SK-MEL-5 (cell line): ENCODE measurements at regions not wholly inside any gene's neighbourhood (a gene's known extent, or its start where the extent isn't known, plus 50 kb on each side); places are given as distances from the start of the nearest gene placed in this dataset.
"Not testable (repeated sequence)": the region's sequence is repeated elsewhere in the genome, so short reads cannot be mapped to it uniquely, and the experiment has no call there.

ENCODE experiments used
- DNase-seq: peaks from one replicate; pipeline ENCODE4 v3.0.0-alpha.2; 2016; ENCODE audit warnings: low read depth, low spot score
- in situ Hi-C: cut with HindIII; loops from 2 replicates; pipeline ENCODE4 v1.10.0; 2016; ENCODE audit warnings: low sequenced_read_pairs, high pct_unique_total_duplicates, low pct_unique_long_range_greater_than_20kb

DNA sequence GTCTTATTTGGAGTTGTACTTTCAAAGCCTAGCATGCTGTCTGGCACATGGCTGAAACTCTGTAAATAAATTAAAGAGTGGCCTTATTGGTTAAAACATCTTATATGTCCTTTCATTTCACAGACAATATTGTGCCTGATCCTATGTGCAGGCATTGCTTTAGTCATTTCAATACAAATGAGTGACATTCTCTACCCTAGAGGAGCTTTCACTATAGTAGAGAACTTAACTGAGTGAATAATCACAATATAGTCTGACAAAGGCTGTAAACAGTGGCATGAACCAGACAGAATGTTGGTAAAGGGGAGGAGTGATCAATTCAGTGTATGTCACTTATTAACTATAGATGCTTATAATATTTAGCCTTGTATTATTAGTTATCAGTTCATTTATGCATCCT is 481.8 kb downstream of the TFAP2B start:
- no peak for DNase-seq
- in situ Hi-C loops: no loop called here

DNA sequence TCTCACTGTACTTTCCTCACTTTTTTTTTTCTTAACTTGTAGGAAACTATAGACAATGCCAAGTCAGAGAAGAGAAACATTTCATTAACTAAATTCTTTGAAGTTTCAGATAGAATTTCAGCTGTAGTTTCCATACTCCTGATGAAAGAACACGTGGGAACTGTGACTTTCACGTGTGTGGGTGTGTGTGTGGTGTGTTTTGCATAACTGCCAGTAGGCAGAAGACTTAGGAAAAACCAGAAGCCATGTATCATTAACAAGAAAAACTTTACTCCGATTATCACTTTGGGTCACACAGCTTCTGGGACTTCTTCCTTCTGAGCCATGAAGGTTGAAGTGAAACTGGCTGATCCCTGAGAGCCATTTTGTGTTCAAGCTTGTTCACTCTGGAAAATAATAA is 483.3 kb downstream of the TFAP2B start:
- in situ Hi-C loops: no loop called here
- peak; percentile 3 for DNase-seq

DNA sequence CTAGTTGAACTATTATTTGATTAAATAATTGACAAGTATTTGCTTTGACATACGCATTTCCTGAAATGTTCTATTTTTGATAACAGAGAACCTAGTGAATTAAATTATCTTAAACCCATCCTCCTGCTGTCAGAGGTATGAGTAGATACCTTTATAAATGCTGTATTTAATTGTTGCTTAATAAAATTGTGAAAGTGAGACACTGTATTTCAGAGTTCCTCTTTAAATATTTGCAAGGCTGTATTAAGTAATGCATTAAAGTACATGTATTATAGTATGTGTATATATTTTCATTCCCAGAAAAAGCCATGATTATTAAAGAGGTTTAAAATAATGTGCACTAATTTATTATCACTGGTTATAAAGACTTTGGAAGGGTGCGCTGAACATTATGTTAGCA is 483.8 kb downstream of the TFAP2B start:
- no peak for DNase-seq
- in situ Hi-C loops: no loop called here

DNA sequence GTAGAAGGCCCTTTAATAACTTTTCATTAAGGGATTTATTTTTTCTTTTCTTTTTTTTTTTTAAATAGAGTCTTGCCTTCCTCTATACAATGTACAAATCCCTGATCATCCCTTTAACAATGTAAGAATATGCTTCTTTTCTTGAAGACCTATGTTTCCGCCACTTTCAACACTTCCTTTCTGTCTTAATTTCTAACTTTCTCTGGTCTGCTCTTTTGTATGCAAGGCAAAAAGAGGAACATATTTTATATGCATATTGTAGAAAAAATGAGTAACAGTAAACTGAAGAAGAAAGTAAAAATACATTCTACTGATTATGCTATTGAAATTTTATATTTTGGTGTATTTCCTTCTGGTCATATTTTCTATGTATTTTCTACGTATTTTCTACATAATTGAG is 484.7 kb downstream of the TFAP2B start:
- DNase-seq: no peak
- in situ Hi-C loops: no loop called here

DNA sequence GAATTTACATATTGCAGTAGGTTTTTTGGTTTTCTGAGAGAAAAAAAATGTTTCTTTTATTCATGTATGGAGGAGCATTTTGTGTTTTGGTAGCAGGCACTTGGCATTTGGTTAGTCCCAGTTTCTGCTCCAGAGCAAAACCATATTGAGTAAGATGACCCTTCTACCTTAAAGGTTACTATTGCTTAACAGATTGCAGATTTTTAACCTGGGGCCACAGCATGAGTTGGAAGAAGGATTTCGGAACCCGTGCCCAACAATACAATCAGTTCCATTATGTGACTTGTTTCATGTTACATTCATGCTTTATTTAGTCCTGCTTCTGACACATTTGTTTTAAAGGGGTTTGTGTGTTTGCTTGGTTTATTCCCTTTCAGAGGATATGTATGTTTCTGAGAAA is 496.3 kb downstream of the TFAP2B start:
- in situ Hi-C loops: no loop called here
- peak; percentile 4 for DNase-seq

DNA sequence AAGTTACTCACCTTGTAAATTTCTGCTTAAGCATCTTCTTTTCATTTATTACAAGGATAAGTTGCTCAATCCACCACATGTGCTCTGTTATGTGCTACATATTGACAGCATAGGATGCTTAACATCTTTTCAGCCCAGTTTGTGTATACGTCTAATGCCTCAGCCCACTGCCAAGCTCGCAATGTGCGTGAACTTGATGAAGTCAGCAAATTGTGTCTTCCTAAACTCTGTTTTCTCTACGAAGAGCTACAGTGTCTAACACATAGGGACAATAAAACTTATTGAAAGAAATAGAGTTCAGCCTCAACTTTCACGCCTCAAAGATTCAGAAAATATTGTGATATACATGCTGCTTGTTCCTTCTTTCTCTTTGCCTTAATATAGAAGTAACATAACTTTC is 500.0 kb downstream of the TFAP2B start:
- in situ Hi-C loops: no loop called here
- no peak for DNase-seq

DNA sequence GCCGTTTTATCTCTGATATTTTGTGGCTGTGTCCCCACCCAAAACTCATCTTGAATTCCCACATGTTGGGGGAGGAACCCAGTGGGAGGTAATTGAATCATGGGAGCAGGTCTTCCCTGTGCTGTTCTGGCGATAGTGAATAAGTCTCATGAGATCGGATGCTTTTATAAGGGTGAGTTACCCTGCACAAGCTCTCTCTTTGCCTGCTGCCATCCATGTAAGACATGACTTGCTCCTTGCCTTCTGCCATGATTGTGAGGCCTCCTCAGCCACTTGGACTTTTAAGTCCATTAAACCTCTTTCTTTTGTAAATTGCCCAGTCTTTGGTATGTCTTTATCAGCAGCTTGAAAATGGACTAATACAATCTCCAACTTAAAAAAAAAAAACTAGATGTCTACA is 502.8 kb downstream of the TFAP2B start:
- DNase-seq, in situ Hi-C loops: not testable (repeated sequence)

DNA sequence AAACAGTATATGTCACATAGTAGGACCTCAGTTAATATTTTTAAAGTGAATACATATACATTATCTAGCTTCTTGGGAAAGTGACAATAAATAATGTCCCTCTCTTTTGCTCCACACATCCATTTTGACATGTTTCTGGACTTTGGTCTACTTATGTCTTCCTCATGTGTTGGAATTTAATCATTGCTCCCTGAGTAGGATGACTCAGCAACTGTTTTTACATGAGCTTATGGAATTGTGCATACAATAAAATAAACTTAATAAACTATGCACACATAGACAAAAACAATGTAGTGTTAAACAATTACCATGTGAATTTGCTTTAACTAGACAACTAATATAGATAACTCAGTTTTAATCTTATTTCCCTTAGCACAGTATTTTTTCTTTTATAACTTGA is 503.8 kb downstream of the TFAP2B start:
- no peak for DNase-seq
- in situ Hi-C loops: no loop called here

DNA sequence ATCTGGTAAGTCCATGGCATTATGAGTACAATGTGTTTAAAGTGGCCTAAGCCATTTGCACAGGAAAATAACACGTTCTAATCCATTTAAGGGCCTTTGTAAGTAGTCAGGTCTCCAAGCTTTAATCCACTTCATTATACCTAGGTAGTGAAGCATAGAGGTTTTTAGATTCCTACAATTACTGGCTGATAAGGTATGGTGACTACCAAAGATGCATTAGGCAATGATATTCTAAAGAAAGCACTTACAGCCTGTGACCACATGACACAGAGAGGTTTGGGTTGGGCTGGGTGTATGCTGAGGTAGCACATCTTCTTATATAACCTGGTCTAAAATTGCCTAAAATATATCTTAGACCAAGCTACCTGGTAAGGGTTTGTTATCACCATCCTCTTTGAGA is 504.4 kb downstream of the TFAP2B start:
- no peak for DNase-seq
- in situ Hi-C loops: no loop called here

DNA sequence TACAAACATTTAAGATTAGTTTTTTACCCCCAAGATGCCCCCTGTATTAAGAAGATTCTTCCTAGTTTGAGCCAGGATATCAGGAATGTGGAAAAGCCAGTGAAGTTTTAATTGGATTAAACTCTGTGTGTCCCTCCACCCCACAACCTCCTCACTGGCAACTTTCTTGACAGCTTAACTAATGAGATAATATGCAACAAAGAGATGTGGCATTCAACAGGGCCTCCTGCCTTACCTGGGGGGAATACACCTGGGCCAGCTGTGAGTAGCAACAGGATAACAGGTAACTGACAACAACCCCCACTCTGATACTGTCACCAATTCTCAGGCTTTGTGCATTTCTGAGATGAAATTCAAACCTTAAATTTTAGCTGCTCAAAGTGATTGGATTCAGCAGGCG is 512.3 kb downstream of the TFAP2B start:
- DNase-seq: no peak
- in situ Hi-C loops: no loop called here

DNA sequence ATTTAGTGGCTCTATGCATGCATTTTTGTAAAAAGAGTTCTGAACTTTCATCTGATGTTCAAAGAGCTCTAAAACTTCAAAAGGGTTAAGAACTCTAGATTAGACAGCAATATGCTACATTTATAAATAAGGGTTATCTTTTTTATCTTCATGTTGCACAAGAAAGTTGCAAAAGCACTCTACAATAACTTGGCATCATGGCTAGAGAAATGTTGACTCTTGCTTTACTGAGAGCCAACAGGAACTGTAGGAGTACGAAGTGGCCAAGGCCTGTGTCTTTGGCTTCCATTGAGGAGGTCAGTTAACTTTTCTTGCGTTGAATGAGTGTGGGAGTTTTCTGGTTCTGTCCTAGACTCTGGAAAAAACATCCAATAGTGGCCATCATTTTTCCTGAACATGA is 516.9 kb downstream of the TFAP2B start:
- no peak for DNase-seq
- in situ Hi-C loops: no loop called here

DNA sequence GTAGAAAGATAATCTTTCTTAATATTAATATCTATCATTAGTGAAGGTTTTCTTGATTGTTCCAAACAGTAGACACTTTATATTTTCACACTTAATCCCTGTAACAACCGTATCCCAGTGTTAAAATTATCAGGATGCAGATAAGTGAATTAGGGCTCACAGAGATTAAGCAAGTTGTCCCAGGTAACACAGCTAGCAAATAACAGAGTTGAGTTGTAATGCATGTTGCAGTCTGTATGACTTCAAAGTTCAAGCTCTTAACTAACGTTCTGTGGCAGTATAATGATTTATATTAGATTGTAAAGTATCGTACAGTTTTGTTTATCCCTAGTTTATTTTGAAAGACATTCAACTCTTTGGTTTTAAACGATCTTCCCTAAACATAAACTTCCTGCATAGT is 517.5 kb downstream of the TFAP2B start:
- DNase-seq: no peak
- in situ Hi-C loops: no loop called here

DNA sequence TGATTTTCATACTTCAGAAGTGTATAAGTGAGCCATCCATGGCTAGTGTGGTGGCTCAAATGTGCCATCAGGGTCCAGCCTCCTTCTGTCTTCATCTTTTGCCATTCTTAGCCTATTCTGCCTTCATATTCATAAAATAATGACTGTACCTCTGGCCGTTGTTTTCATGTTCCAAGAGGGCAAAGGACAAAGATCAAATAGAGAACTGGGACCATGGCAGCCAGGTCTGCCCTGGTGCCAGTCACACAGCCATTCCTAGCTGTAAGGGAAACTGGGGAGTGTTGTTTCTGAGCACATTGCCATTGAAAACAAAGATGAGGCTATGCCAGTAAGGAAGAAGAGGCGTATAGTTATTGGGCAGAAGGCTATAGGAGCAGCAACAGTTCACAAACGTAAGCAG is 518.6 kb downstream of the TFAP2B start:
- DNase-seq: no peak
- in situ Hi-C loops: no loop called here

DNA sequence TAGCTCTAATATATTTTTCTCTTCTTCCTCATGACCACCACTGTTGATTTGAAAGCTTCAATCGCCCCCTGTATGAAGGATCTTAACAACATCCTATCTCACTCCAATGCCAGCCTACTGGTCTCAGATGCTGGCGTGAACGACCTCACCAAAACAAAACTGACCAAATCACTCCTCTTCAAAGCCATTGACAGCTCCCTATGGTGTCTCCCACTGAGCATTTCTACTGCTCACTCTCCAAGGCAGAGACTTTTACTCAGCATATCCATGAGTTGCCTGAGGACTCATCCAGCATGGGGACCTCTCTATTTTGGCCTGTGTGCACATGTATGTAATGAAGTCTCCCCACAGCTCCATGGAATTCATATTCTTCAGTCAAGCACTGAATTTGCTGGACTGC is 520.4 kb downstream of the TFAP2B start:
- in situ Hi-C loops: no loop called here
- no peak for DNase-seq

DNA sequence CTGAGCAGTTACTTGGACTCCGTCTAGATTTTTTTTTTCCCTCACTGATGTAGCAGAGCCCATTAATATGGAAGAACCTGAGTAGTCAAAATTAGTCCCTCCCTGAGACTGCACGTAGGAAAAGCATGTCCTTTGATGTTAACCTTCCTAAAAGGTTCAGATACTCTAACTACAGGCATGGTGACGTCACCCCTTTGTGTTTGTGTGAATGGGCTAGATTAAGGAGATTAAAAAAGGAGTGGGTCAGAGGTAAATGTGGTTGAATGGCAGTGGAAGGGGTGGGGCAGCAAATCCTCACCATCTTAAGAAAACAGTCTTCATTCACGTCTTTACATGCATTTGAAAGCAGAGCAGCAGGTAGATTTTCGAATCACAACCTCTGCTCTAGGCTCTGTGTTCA is 521.1 kb downstream of the TFAP2B start:
- in situ Hi-C loops: no loop called here
- DNase-seq: no peak

DNA sequence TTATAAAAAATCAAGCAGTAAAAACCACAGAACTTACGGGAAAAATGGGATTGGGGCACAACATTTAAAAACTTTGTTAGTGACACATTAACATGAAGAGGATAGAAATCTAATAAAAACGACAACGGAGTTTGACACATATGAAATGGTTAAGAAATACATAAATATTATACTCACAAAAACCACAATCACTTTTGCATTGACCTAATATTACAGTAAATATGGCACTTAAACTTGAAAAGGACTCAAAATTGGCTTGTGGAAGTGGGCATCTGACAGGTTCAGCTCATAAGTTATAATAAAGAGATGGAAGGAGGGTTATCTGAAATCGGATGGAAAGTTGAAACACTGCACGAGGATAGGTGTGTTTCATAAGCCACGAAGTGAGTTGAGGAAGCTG is 523.7 kb downstream of the TFAP2B start:
- DNase-seq: no peak
- in situ Hi-C loops: no loop called here

DNA sequence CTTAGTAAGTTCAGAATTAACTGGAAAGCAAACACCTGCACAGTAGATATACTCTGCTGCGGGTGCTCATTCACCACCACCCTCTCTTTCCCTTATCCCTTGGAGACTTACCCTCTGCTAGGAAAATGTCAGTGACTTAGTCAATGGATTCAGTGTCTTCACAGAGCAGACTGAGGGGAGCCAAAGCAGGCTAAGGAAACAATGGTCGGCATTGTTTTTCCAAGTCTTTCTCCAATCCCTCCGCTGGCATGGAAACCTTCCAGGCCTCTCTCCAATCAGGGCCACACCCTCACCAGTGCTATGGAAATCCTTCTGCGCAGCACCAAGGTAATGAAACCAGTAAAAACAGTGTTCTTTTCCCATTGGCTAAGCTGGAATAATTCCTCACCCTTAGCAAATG is 531.2 kb downstream of the TFAP2B start:
- in situ Hi-C loops: no loop called here
- DNase-seq: peak; percentile 97

DNA sequence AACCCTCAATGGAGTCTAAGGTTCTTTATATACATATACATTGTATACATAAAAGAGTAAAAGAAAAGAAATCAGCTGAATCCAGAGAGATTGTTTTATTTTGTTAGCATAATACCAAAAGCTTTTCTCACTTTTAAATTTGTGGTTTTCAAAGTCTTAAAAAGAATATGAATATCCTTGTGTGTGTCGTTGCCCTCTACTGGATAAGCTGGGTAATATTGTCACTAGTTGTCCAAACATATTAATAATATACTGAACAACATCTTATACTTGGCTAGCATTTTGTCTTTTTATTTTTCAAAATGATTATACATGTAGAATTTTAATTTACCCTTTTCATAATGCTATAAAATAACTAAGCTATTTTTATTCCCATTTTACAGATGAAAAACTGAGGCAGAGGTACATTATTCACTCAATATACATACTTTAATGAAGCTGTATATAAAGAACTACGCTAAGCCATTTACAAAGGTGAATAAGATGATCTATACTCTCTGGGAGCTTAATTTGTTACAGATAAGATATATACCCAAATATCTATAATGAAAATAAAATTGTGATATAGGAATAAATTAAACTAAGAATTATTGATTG is 531.7 kb downstream of the TFAP2B start:
- DNase-seq: no peak
- in situ Hi-C loops: no loop called here

DNA sequence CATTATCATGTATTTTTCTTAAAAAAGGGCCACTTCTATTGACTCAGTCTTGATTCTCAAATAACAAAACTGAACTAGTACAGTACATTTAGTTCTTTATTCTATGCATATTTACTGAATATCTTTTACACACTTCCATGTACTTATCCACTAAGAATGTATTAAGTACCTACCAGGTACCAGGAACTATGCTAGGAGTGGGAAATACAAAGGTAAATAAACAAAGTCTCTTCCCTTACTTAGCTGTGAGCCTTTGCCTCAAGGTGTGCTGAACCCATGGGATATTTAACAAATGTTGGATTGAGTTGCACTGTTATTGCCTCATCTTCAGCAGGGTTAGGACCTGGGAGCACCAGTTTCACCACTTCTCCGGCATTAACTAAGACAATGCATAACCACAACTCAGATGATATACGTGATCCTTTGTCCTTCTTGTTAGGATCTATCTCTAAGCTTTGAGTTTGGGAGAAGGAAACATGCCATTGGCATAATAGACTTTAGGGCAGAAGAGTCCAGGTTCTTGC is 533.9 kb downstream of the TFAP2B start:
- no peak for DNase-seq
- in situ Hi-C loops: no loop called here

DNA sequence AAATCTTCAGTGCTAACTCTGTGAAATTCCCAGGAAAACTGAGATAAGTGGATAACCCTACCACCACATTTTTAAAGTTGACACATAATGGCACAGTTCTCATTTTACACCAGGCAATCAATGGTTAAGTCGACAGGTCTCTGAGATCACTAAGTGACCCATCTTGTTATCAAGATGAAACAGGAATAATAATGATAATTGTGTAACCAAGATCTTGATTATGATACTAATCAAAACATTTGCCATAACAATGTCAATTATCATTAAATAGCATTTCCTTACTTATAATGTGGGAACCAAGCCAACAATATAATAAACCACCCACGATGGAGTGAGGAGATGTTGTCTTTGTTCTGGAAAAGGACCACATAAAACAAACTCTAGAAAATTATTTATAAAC is 541.6 kb downstream of the TFAP2B start:
- DNase-seq: no peak
- in situ Hi-C loops: no loop called here
